Activated CD4-positive, alpha-beta T cell treated with anti-CD3 and anti-CD28 coated beads for 36 hours (primary cell): ENCODE measurements at regions not wholly inside any gene's neighbourhood (a gene's known extent, or its start where the extent isn't known, plus 50 kb on each side); places are given as distances from the start of the nearest gene placed in this dataset.
"Not testable (repeated sequence)": the region's sequence is repeated elsewhere in the genome, so short reads cannot be mapped to it uniquely, and the experiment has no call there.

ENCODE experiments used
- ATAC-seq: fragments of 200-7000 bp; cut with Tn5 transposase; one replicate; pipeline ENCODE4 v1.10.0; 2021; ENCODE audit warnings: mild to moderate bottlenecking, moderate library complexity
- CTCF ChIA-PET: fragments of 350-600 bp; sonication (Branson Sonifier 250); formaldehyde crosslinking; loops from one replicate; lab custom pipeline; 2021; ENCODE audit warnings: antibody characterized with exemption; lab: Charles Lee
- POLR2A ChIA-PET: fragments of 350-600 bp; sonication (Branson Sonifier 250); formaldehyde crosslinking; loops from one replicate; lab custom pipeline; 2021; ENCODE audit warnings: antibody characterized with exemption, inconsistent platforms; lab: Charles Lee
- DNase-seq: peaks from one replicate; pipeline ENCODE4 v3.0.0-alpha.2; 2020
- H3K27ac Mint-ChIP-seq: one replicate; pipeline ENCODE4 v1.8.0; 2021; ENCODE audit warnings: mixed read lengths
- H3K27me3 Mint-ChIP-seq: one replicate; pipeline ENCODE4 v1.8.0; 2021; ENCODE audit warnings: mixed read lengths
- H3K36me3 Mint-ChIP-seq: one replicate; pipeline ENCODE4 v1.8.0; 2021; ENCODE audit warnings: low read depth, mixed read lengths
- H3K4me1 Mint-ChIP-seq: one replicate; pipeline ENCODE4 v1.8.0; 2021; ENCODE audit warnings: mixed read lengths
- H3K4me3 Mint-ChIP-seq: one replicate; pipeline ENCODE4 v1.8.0; 2021; ENCODE audit warnings: mild to moderate bottlenecking, moderate library complexity, mixed read lengths
- H3K9me3 Mint-ChIP-seq: one replicate; pipeline ENCODE4 v1.8.0; 2021; ENCODE audit warnings: low read depth, mixed read lengths
- intact Hi-C, 2 experiments: fragments of 100-400 bp; cut with DNase I in 1 of 2; cut with micrococcal nuclease in 1 of 2; formaldehyde crosslinking; loops; one replicate each; pipeline versions ENCODE4 v1.14.2 to v1.15.1; 2022 to 2024; cut with DNase I, micrococcal nuclease

DNA sequence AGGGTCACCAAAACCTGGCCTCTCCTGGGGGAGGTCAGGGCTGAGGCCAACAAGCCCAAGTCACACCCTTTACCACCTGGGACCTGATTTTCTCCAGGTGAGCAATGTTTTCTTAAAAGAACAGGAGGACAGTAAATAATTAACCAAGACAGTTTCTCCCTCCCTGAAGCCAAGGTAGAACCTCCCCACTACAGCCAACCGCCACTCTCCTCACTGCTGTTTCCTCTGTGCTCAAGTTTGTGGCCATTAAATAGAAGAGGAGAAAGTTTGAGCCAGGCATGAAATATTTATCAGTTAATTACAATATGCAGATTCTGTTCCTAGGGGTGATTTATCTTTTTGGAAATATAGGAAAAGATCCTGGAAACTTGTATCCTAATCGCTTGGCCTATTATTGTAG, 150.6 kb upstream of the ANKRD20A1 start:
- H3K4me3 Mint-ChIP-seq, H3K36me3 Mint-ChIP-seq, H3K27ac Mint-ChIP-seq, DNase-seq, H3K9me3 Mint-ChIP-seq, CTCF ChIA-PET, POLR2A ChIA-PET, ATAC-seq, H3K27me3 Mint-ChIP-seq, H3K4me1 Mint-ChIP-seq, intact Hi-C loops: not testable (repeated sequence)

- H3K27ac Mint-ChIP-seq, H3K36me3 Mint-ChIP-seq, H3K27me3 Mint-ChIP-seq, CTCF ChIA-PET, intact Hi-C loops, POLR2A ChIA-PET, DNase-seq, H3K4me1 Mint-ChIP-seq, H3K4me3 Mint-ChIP-seq, ATAC-seq, H3K9me3 Mint-ChIP-seq: not testable (repeated sequence)
Measured at GRCh38 chr9:67711429-67711828, 147.3 kb upstream of the ANKRD20A1 start.

DNA sequence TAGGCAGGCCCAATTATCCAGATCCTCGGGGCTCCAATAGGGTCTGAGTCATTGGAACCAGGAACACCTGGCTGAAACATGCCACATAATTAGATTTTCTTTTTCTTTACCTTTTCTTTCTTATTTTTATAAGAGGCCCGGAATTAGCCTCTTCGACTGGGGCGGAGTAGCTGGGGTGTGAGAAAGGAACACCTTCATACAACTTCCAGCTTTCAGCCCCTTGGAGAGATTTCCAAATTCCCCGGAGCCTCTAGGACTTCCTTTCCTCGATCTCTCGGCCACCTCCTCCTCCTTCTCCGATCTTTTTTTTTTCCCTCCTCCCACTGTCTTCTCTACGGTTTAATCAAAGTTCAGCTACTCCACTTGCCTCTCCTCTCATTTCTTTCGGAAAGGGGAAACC, 146.8 kb upstream of the ANKRD20A1 start:
- ATAC-seq, intact Hi-C loops, CTCF ChIA-PET, H3K9me3 Mint-ChIP-seq, H3K36me3 Mint-ChIP-seq, POLR2A ChIA-PET, H3K4me1 Mint-ChIP-seq, H3K4me3 Mint-ChIP-seq, H3K27ac Mint-ChIP-seq, H3K27me3 Mint-ChIP-seq, DNase-seq: not testable (repeated sequence)

- H3K9me3 Mint-ChIP-seq, ATAC-seq, H3K27me3 Mint-ChIP-seq, H3K4me1 Mint-ChIP-seq, H3K27ac Mint-ChIP-seq, POLR2A ChIA-PET, intact Hi-C loops, H3K36me3 Mint-ChIP-seq, H3K4me3 Mint-ChIP-seq, CTCF ChIA-PET: not testable (repeated sequence)
- DNase-seq = peak; percentile 6
Measured at GRCh38 chr9:67712956-67713355, 145.8 kb upstream of the ANKRD20A1 start.

- POLR2A ChIA-PET, H3K27ac Mint-ChIP-seq, H3K27me3 Mint-ChIP-seq, CTCF ChIA-PET, H3K36me3 Mint-ChIP-seq, intact Hi-C loops, ATAC-seq, H3K4me3 Mint-ChIP-seq, H3K9me3 Mint-ChIP-seq, H3K4me1 Mint-ChIP-seq: not testable (repeated sequence)
- peak; percentile 53 for DNase-seq
Measured at GRCh38 chr9:67717830-67718388, 140.8 kb upstream of the ANKRD20A1 start.

DNA sequence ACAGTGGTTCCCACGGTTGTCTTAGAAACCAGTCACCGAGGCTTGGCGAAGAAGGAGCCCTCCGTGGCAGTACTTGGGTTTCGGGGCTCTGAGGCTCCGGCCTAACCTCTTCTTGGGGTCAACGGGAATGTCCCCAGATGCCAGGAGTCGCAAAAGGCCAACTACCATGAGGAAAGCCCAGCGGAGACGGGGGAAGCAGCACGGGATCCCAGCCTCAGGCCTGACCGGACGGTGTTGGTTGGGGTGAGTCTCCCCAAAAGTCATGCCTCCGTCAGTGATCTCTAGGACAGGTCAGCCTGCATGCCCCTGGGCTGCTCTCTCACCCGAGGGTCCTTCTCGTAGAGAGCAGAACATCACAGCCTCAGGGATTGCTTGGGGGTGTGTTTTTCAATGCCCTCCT, 138.2 kb upstream of the ANKRD20A1 start:
- H3K9me3 Mint-ChIP-seq, POLR2A ChIA-PET, DNase-seq, CTCF ChIA-PET, H3K36me3 Mint-ChIP-seq, H3K4me1 Mint-ChIP-seq, H3K27me3 Mint-ChIP-seq, ATAC-seq, H3K4me3 Mint-ChIP-seq, H3K27ac Mint-ChIP-seq, intact Hi-C loops: not testable (repeated sequence)

- CTCF ChIA-PET = not testable (repeated sequence)
Measured at GRCh38 chr9:67722460-67723090, 136.2 kb upstream of the ANKRD20A1 start.

GRCh38 chr9:67723185-67723584, 135.5 kb upstream of the ANKRD20A1 start:
- H3K36me3 Mint-ChIP-seq, intact Hi-C loops, CTCF ChIA-PET, H3K27ac Mint-ChIP-seq, H3K27me3 Mint-ChIP-seq, H3K4me1 Mint-ChIP-seq, H3K9me3 Mint-ChIP-seq, POLR2A ChIA-PET: not testable (repeated sequence)
- peak overlapping the region; percentile 77 for H3K4me3 Mint-ChIP-seq
- peak; percentile 33 for DNase-seq
- peak; percentile 31 for ATAC-seq

More at GRCh38 chr9:67722460-67723090, 136.2 kb upstream of the ANKRD20A1 start:
- H3K4me1 Mint-ChIP-seq, H3K4me3 Mint-ChIP-seq, H3K36me3 Mint-ChIP-seq, H3K27me3 Mint-ChIP-seq, DNase-seq, intact Hi-C loops, H3K9me3 Mint-ChIP-seq, POLR2A ChIA-PET, H3K27ac Mint-ChIP-seq: not testable (repeated sequence)
- ATAC-seq = peak; percentile 79

DNA sequence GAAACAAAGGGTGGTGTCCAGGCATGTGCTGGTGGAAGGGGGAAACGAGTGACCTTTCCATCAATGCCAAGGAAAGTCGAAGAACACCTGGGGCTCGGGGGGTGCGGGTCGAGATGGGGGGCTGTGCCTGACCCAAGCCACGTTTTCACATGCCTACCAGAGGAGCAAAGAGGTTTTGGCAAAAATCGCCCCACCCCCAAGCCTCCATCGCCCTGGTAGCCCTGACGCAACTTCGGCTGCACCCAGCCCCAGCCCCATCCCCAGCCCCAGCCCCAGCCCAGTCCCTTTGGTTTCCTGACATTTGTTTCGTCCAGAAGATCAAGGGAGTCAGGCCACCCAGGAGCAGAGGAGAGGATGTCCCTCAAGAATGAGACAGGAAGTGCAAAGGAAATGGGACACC, 133.8 kb upstream of the ANKRD20A1 start:
- H3K9me3 Mint-ChIP-seq, ATAC-seq, H3K4me3 Mint-ChIP-seq, H3K36me3 Mint-ChIP-seq, H3K4me1 Mint-ChIP-seq, intact Hi-C loops, H3K27ac Mint-ChIP-seq, CTCF ChIA-PET, H3K27me3 Mint-ChIP-seq, POLR2A ChIA-PET: not testable (repeated sequence)
- peak; percentile 68 for DNase-seq

- intact Hi-C loops, H3K27ac Mint-ChIP-seq, POLR2A ChIA-PET, H3K4me1 Mint-ChIP-seq, CTCF ChIA-PET, H3K9me3 Mint-ChIP-seq, H3K27me3 Mint-ChIP-seq, H3K36me3 Mint-ChIP-seq: not testable (repeated sequence)
- ATAC-seq (peak; percentile 54), DNase-seq (peak; percentile 45)
- H3K4me3 Mint-ChIP-seq = peak overlapping the region; percentile 44
Measured at GRCh38 chr9:67726213-67726988, 132.3 kb upstream of the ANKRD20A1 start.

- H3K4me1 Mint-ChIP-seq, H3K36me3 Mint-ChIP-seq, CTCF ChIA-PET, ATAC-seq, intact Hi-C loops, H3K27me3 Mint-ChIP-seq, H3K27ac Mint-ChIP-seq, DNase-seq, H3K4me3 Mint-ChIP-seq, POLR2A ChIA-PET, H3K9me3 Mint-ChIP-seq: not testable (repeated sequence)
Measured at GRCh38 chr9:67763133-67763532, 95.6 kb upstream of the ANKRD20A1 start.

DNA sequence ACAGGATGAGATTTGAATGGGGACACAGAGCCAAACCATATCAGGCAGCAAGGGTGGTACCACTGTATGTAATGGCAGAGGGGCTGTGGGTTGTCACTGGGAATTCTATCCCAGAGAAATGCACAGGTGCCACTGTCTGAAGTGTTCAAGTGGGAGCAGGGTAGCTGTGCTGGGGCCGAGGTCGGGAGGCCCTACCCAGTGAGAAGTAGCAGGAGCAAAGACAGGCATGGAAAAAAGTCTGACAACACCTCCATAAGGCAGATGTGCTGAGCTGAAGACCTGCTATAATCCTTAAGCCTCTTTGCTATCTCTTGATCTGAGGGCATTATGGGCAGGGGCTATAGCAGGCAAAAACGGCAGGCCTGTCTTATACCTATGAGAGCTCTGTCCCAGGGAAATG, 86.9 kb upstream of the ANKRD20A1 start:
- H3K27ac Mint-ChIP-seq, H3K4me3 Mint-ChIP-seq, H3K27me3 Mint-ChIP-seq, DNase-seq, ATAC-seq, H3K9me3 Mint-ChIP-seq, H3K36me3 Mint-ChIP-seq, intact Hi-C loops, CTCF ChIA-PET, POLR2A ChIA-PET, H3K4me1 Mint-ChIP-seq: not testable (repeated sequence)
